HFF-Myc (cell line): ENCODE measurements at regions not wholly inside any gene's neighbourhood (a gene's known extent, or its start where the extent isn't known, plus 50 kb on each side); places are given as distances from the start of the nearest gene placed in this dataset.

Experiments
- DNase-seq: peaks from one replicate; pipeline ENCODE4 v3.0.0-alpha.2; 2011; ENCODE audit warnings: low read depth; ENCODE audit errors: extremely low read depth
- H3K4me3 ChIP-seq: replicated peaks from 2 replicates; pipeline ENCODE4 v1.5.1; 2011; ENCODE audit warnings: low read depth, mild to moderate bottlenecking, control low read depth, low read length
- CTCF ChIP-seq: IDR thresholded peaks from 2 replicates; pipeline ENCODE4 v1.5.1; 2012; ENCODE audit warnings: mild to moderate bottlenecking, low read depth, low read length, control low read depth; ENCODE audit errors: missing control alignments

- no peak for TF ChIP-seq CTCF
- DNase-seq, result no peak
- no peak overlapping the region for H3K4me3 ChIP-seq
Observed at GRCh38 chr4:156499684-156500083, 471.9 kb downstream of the PDGFC start.

- no peak for DNase-seq
- no peak for TF ChIP-seq CTCF
- H3K4me3 ChIP-seq, result no peak overlapping the region
Observed at GRCh38 chr4:156497486-156497885, 474.1 kb downstream of the PDGFC start.

GRCh38 chr4:156496797-156497196 is 474.8 kb downstream of the PDGFC start:
- TF ChIP-seq CTCF, result no peak
- no peak overlapping the region for H3K4me3 ChIP-seq
- DNase-seq, result no peak

GRCh38 chr4:156495836-156496235 is 475.8 kb downstream of the PDGFC start:
- DNase-seq, result no peak
- H3K4me3 ChIP-seq, result no peak overlapping the region
- no peak for TF ChIP-seq CTCF

- no peak overlapping the region for H3K4me3 ChIP-seq
- DNase-seq, result no peak
- TF ChIP-seq CTCF, result no peak
Observed at GRCh38 chr4:156495091-156495490, 476.5 kb downstream of the PDGFC start.

- no peak for DNase-seq
- no peak overlapping the region for H3K4me3 ChIP-seq
- no peak for TF ChIP-seq CTCF
Observed at GRCh38 chr4:156493858-156494257, 477.7 kb downstream of the PDGFC start.

GRCh38 chr4:156487107-156487506 is 484.5 kb downstream of the PDGFC start:
- no peak for DNase-seq
- H3K4me3 ChIP-seq, result no peak overlapping the region
- no peak for TF ChIP-seq CTCF
